T-helper 22 cell (primary cell): ENCODE measurements at regions not wholly inside any gene's neighbourhood (a gene's known extent, or its start where the extent isn't known, plus 50 kb on each side); places are given as distances from the start of the nearest gene placed in this dataset.
"Not testable (repeated sequence)": the region's sequence is repeated elsewhere in the genome, so short reads cannot be mapped to it uniquely, and the experiment has no call there.

ENCODE experiments used
- DNase-seq: peaks from one replicate; pipeline ENCODE4 v3.0.0-alpha.2; 2020; ENCODE audit warnings: low read depth

GRCh38 chr5:116736671-116737070, 162.0 kb upstream of the SEMA6A start:
- no peak for DNase-seq

GRCh38 chr5:116733991-116734975, 159.7 kb upstream of the SEMA6A start:
- no peak for DNase-seq

GRCh38 chr5:116732591-116732990, 158.0 kb upstream of the SEMA6A start:
- DNase-seq: no peak

- DNase-seq: no peak
Measured at GRCh38 chr5:116731432-116731831, 156.8 kb upstream of the SEMA6A start.

- no peak for DNase-seq
Measured at GRCh38 chr5:116730706-116731105, 156.1 kb upstream of the SEMA6A start.

GRCh38 chr5:116730185-116730584, 155.6 kb upstream of the SEMA6A start:
- DNase-seq: no peak

GRCh38 chr5:116727248-116727647, 152.6 kb upstream of the SEMA6A start:
- no peak for DNase-seq

- not testable (repeated sequence) for DNase-seq
Measured at GRCh38 chr5:116726180-116726579, 151.6 kb upstream of the SEMA6A start.

- no peak for DNase-seq
Measured at GRCh38 chr5:116724971-116725370, 150.3 kb upstream of the SEMA6A start.

GRCh38 chr5:116722651-116723050, 148.0 kb upstream of the SEMA6A start:
- no peak for DNase-seq

GRCh38 chr5:116719106-116719505, 144.5 kb upstream of the SEMA6A start:
- DNase-seq: no peak

- no peak for DNase-seq
Measured at GRCh38 chr5:116718317-116718716, 143.7 kb upstream of the SEMA6A start.

- DNase-seq: no peak
Measured at GRCh38 chr5:116709082-116709481, 134.5 kb upstream of the SEMA6A start.

- DNase-seq: not testable (repeated sequence)
Measured at GRCh38 chr5:116705121-116705519, 130.5 kb upstream of the SEMA6A start.

GRCh38 chr5:116703941-116704340, 129.3 kb upstream of the SEMA6A start:
- DNase-seq: no peak

- no peak for DNase-seq
Measured at GRCh38 chr5:116703328-116703727, 128.7 kb upstream of the SEMA6A start.

- DNase-seq: no peak
Measured at GRCh38 chr5:116702776-116703175, 128.2 kb upstream of the SEMA6A start.

GRCh38 chr5:116699332-116699731, 124.7 kb upstream of the SEMA6A start:
- no peak for DNase-seq

GRCh38 chr5:116696366-116696765, 121.7 kb upstream of the SEMA6A start:
- DNase-seq: no peak

GRCh38 chr5:116695681-116696080, 121.1 kb upstream of the SEMA6A start:
- no peak for DNase-seq

GRCh38 chr5:116686438-116686837, 111.8 kb upstream of the SEMA6A start:
- DNase-seq: no peak

GRCh38 chr5:116685931-116686330, 111.3 kb upstream of the SEMA6A start:
- DNase-seq: no peak

GRCh38 chr5:116685069-116685468, 110.4 kb upstream of the SEMA6A start:
- no peak for DNase-seq
